ENCODE measurements at regions not wholly inside any gene's neighbourhood (a gene's known extent, or its start where the extent isn't known, plus 50 kb on each side); places are given as distances from the start of the nearest gene placed in this dataset.

DNA sequence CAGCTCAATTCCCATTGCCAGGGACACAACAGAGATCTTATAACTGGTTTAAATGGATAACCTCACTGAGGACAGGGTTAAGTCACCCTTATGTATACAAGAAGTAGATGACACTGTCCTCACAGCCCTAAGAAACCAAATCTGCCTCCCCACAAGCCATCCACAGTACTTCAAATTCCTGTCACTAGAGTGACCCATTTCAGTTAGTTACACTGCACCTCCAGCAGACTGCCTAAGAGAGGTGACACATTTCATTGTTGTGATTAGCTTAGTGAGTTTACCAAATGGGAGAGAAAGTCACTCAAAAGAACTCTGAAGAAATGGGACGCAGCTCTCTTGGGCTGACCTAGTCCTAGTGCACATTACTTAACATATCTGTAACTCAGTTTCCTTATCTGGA, 53.6 kb upstream of the HTR1A start:
- TF ChIP-seq, protein P1, sequence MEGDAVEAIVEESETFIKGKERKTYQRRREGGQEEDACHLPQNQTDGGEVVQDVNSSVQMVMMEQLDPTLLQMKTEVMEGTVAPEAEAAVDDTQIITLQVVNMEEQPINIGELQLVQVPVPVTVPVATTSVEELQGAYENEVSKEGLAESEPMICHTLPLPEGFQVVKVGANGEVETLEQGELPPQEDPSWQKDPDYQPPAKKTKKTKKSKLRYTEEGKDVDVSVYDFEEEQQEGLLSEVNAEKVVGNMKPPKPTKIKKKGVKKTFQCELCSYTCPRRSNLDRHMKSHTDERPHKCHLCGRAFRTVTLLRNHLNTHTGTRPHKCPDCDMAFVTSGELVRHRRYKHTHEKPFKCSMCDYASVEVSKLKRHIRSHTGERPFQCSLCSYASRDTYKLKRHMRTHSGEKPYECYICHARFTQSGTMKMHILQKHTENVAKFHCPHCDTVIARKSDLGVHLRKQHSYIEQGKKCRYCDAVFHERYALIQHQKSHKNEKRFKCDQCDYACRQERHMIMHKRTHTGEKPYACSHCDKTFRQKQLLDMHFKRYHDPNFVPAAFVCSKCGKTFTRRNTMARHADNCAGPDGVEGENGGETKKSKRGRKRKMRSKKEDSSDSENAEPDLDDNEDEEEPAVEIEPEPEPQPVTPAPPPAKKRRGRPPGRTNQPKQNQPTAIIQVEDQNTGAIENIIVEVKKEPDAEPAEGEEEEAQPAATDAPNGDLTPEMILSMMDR (IDR thresholded peaks at IDR 0.05) = no peak
- TF ChIP-seq POLR2A (IDR thresholded peaks at IDR 0.05) = no peak

All from esophagus squamous epithelium (tissue), 4 donors.